ENCODE measurements at regions not wholly inside any gene's neighbourhood (a gene's known extent, or its start where the extent isn't known, plus 50 kb on each side); places are given as distances from the start of the nearest gene placed in this dataset.
A peak's percentile ranks its signal among the peaks of the same experiment; 100 is the strongest.

- TF ChIP-seq CTCF (conservative IDR thresholded peaks at IDR 0.05): no peak
- Mint-ChIP-seq H3K27me3 (no peaks in the 10 kb centered on the region), H3K36me3 (no peaks in the 10 kb centered on the region), H3K9me3 (peaks cover 11% of the 10 kb centered on the region), H3K27ac (no peak overlapping the region), H3K4me1 (ENCODE audit: unreplicated experiment) (no peaks in the 10 kb centered on the region), H3K4me3 (no peak overlapping the region)
- DNase-seq (ENCODE audit: extremely low spot score, unreplicated experiment): no peak
Measured at GRCh38 chr11:116219171-116219635, 553.6 kb downstream of the BUD13 start.

- no peak for DNase-seq (ENCODE audit: extremely low spot score, unreplicated experiment)
- Mint-ChIP-seq H3K36me3 (no peaks in the 10 kb centered on the region), H3K4me1 (ENCODE audit: unreplicated experiment) (no peaks in the 10 kb centered on the region), H3K27me3 (no peaks in the 10 kb centered on the region), H3K4me3 (no peak overlapping the region), H3K27ac (no peak overlapping the region), H3K9me3 (peaks cover 11% of the 10 kb centered on the region)
- TF ChIP-seq CTCF (conservative IDR thresholded peaks at IDR 0.05): no peak
Measured at GRCh38 chr11:116217441-116217840, 555.3 kb downstream of the BUD13 start.

- H3K36me3 Mint-ChIP-seq: no peaks in the 10 kb centered on the region
- no peak overlapping the region for H3K4me3 Mint-ChIP-seq
- no peaks in the 10 kb centered on the region for H3K4me1 Mint-ChIP-seq (ENCODE audit: unreplicated experiment)
- TF ChIP-seq CTCF (conservative IDR thresholded peaks at IDR 0.05): no peak
- peaks cover 2% of the 10 kb centered on the region for H3K27me3 Mint-ChIP-seq
- DNase-seq (ENCODE audit: extremely low spot score, unreplicated experiment): no peak
- H3K9me3 Mint-ChIP-seq: peaks cover 11% of the 10 kb centered on the region
- no peak overlapping the region for H3K27ac Mint-ChIP-seq
Measured at GRCh38 chr11:116217006-116217405, 555.8 kb downstream of the BUD13 start.

- Mint-ChIP-seq H3K36me3 (no peaks in the 10 kb centered on the region), H3K27me3 (peaks cover 4% of the 10 kb centered on the region), H3K4me1 (ENCODE audit: unreplicated experiment) (no peaks in the 10 kb centered on the region), H3K4me3 (no peak overlapping the region), H3K9me3 (peaks cover 11% of the 10 kb centered on the region), H3K27ac (no peak overlapping the region)
- DNase-seq (ENCODE audit: extremely low spot score, unreplicated experiment): no peak
- TF ChIP-seq CTCF (conservative IDR thresholded peaks at IDR 0.05): peak; percentile 56
Measured at GRCh38 chr11:116215471-116216113, 557.2 kb downstream of the BUD13 start.

GRCh38 chr11:116211147-116211546 lies 561.6 kb downstream of the BUD13 start:
- no peak for TF ChIP-seq CTCF (conservative IDR thresholded peaks at IDR 0.05)
- no peak for DNase-seq (ENCODE audit: extremely low spot score, unreplicated experiment)
- H3K27me3 Mint-ChIP-seq: peaks cover 10% of the 10 kb centered on the region
- H3K27ac Mint-ChIP-seq: no peak overlapping the region
- peaks cover 10% of the 10 kb centered on the region for H3K4me1 Mint-ChIP-seq (ENCODE audit: unreplicated experiment)
- no peaks in the 10 kb centered on the region for H3K36me3 Mint-ChIP-seq
- no peak overlapping the region for H3K4me3 Mint-ChIP-seq
- H3K9me3 Mint-ChIP-seq: no peaks in the 10 kb centered on the region

Data from type B pancreatic cell (in vitro differentiated cells).